HG03342 (cell line): ENCODE measurements at regions not wholly inside any gene's neighbourhood (a gene's known extent, or its start where the extent isn't known, plus 50 kb on each side); places are given as distances from the start of the nearest gene placed in this dataset.
"Not testable (repeated sequence)": the region's sequence is repeated elsewhere in the genome, so short reads cannot be mapped to it uniquely, and the experiment has no call there.

Source experiments
- ATAC-seq: cut with Tn5 transposase; IDR thresholded peaks from one replicate; pipeline ENCODE4 v1.9.1; 2021; ENCODE audit warnings: mild to moderate bottlenecking, moderate library complexity; ENCODE audit not compliant: unreplicated experiment

DNA sequence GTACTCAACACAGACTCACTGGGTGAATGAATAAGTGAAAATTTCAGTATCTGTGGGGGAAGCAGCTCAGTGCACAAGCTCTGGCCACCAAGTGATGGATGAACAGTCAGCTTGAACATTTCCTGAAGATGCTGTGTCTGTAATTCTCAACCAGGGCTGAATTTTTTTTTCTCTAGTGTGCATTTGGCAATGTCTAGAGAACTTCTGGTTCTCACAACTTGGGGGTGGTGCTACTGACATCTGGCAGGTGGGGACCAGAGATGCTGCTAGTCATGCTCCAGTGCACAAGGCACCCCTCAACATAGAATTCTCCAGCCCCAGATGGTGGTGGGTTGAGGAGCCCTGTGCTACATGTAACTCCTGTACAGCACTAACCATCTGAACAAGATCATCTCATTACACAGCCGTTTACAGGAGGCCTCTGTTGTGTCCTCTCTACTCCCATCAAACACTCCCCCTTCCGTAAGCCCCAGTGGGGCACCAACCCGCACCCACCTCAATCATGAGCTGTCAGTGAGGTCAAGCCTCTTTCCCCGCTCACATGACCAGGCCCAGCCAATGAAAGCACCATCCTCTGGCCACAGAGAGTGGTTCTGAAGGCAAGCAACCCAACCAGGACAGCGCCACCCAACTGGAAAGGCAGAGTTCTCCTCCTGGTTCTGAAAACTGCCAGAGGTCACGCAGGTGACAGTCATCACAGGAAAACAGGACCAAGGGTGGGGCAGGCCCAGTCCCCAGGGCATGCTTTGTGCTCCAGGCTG lies 103.9 kb upstream of the PMEPA1 start:
- ATAC-seq: no peak

DNA sequence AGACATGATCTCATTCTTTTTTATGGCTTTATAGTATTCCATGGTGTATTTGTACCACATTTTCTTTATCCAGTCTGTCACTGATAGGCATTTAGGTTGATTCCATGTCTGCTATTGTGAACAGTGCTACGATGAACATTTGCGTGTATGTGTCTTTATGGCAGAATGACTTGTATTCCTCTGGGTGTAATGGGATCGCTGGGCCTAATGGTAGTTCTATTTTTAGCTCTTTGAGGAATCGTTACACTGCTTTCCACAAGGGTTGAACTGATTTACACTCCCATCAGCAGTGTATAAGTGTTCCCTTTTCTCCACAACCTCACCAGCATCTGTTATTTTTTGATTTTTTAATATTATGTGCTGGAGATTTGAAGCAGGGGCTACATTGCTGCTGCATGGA lies 102.8 kb upstream of the PMEPA1 start:
- ATAC-seq: not testable (repeated sequence)

DNA sequence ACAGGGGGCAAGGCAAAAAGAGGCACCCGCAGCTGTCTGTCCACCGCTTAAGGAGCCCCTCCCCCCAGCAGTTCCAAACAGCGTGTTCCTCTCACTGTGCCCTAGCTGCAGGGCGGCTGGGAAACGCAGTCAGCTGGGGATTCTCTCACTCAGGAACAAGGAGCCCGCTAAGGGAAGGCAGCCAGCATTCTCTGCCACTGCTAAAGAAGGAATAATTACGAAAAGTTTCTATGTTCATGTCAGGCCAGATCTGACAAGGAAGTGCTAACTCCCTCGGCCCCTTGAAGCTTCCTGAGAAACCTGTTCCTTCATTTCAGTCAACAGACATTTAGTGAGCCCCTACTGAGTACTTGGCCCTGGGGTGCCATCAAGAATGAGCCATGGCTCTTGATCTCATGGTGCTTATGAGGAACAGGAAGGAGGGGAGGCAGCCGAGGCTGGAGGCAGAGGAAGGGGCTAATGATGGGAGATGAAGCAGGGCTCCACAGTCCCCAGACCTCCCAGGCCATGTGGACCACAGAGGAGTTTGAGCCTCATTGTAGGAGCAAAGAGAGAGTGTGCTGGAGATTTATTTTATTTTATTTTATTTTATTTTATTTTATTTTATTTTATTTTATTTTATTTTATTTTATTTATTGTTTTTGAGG lies 101.7 kb upstream of the PMEPA1 start:
- ATAC-seq: no peak

DNA sequence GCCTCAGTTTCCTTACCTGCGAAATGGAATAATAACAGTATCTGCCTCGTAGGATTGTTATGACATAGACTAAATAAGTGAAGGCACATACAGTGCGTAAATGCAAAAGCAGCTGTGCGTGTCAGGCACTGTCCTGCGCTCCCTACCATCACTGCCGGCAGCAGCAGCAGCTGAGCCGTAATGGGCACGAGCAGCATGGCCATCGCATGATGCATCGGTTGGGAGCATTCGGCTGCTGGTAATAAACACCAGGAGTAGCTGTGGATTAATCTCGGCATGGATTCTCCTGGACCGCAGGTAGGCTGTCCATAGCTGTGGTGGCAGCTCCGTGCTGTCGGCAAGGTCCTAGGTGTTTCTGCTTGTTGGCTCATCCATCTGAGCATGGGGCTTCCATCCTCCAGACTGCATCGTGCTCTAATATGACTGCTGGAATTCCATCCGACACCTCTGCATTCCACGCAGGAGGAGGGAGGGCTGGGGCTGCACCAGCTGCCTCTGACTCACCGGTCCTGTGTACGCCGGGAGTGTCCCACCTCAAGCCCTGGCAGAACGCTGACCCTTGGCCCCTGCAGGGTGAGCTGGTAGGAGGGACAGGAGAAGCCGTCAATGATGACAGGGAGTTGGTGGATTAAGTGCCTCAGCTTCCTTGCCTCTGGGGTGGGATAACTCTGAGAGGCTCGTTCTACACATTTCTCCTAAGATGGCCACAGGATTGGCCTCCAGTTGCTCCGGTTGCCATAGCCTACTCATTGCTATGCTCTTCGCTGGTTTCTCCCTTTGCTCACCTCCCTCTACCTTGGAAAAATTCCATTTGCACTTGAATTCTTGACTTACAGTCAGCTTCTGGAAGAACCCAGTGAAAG lies 100.9 kb upstream of the PMEPA1 start:
- no peak for ATAC-seq

- no peak for ATAC-seq
Observed at GRCh38 chr20:57809661-57810172, 99.9 kb upstream of the PMEPA1 start.

DNA sequence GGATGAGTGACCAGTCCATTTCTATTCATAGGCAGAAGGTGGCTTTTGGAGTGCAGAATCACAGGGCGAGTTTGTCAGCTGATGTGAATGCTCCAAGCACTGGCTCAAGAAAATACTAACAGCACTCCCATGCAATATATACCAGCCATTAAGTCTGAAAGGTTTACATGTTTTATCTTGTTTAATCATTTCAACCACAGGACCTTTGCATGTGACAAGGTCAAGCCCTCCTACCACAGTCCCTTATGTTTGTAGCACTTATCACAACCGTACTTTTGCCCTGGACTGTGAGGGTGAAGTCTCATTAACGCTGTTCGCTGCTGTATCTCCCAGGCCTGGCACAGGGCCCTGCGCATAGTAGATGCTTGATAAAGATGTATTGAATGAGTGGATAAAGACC lies 99.3 kb upstream of the PMEPA1 start:
- no peak for ATAC-seq

DNA sequence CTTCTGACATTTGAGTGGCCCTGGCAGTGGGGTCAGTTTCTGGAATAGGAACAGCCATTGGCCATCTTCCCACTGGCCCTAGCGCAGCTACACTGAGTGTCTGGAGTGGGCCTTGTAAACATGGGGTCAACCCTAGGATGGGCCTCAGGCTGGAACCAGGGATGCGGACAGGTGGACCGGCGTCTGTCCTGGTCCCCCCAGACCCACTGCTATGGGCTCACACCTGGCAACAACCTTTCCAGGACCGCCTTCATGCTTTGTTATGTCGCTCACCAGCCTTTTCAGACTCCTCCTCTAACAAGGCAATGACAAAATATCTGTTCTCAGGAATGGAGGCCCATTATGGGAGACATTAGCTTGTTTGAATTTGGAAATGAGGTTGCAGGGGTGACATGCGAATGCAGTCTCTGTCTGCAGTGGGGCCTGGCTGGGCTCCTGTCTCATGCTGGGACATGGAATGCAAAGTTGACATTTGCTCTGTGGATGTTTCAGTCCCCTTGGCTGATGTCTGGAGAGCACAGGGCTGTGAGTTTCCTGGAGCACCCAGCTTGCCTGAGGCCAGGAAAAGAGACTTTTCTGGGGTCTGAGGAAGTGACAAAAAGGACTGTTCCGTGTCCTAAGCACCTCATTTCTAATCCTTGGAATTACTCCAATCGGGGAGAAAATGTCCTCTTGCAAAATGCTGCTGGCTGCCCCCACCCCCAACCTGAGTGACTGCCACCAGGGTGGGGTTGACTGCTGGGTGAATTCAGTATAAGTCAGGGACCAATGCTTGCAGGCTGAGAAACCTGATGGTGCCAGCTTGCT lies 98.7 kb upstream of the PMEPA1 start:
- no peak for ATAC-seq

DNA sequence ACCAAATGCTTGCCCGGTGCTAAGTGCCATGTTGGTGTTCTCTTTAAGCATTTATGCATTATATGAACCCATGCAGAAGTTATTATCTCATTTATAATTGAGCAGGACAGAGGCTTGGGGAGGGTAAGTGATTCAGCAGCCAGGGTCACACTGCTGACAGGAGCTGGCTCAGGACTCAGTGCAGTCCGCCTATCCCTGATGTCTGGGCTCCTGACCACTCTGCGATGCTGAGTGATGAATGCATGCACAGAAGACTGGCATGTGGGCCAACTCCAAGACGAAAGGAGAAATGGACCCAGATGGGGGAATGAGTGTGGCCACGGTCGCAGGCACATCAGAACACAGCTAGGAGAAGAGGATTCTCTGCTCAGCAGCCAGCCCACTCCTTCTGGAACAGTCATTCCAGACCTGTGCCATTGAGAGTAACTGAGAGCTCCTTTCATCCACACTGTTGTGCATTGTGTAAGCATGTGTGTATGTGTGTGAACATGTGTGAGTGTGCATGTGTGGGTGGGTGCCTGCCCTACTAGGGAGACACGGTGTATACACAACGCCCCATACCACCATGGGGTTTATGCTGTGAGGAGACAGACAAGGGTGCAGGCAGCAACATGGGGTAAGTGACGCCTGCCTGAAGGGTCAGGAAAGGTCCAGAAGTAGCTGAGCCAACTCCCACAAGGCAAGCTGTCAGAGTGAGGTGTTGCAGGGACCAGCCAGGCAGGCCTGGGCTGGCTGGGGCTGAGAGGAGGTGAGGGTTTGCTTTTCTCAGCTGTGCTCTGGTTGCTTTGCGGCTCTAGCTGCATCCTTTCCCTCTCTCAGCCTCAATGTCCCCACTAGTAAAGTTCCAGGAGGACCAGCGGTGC lies 97.8 kb upstream of the PMEPA1 start:
- ATAC-seq: no peak

DNA sequence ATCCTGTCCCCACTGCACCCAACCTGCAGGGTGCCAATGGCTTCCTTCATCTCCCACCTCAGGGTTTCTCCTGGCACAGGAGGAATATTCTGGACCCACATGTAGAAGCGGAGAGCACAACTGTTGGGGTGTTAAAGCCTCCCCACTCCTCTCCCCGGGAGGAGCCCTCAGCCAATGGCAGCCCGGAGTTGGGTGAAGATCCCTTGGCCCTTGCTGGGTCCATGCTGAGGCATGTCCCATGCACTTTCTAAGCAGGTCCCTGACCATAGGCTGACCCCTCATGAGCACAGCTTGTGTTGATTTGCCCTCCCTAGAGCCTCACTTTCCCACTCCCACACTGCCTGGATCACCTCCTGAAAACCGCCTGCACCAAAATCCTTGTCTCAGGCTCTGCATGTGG lies 97.2 kb upstream of the PMEPA1 start:
- ATAC-seq: no peak

GRCh38 chr20:57806476-57806875 lies 96.7 kb upstream of the PMEPA1 start:
- no peak for ATAC-seq

GRCh38 chr20:57805747-57806146 lies 95.9 kb upstream of the PMEPA1 start:
- no peak for ATAC-seq

DNA sequence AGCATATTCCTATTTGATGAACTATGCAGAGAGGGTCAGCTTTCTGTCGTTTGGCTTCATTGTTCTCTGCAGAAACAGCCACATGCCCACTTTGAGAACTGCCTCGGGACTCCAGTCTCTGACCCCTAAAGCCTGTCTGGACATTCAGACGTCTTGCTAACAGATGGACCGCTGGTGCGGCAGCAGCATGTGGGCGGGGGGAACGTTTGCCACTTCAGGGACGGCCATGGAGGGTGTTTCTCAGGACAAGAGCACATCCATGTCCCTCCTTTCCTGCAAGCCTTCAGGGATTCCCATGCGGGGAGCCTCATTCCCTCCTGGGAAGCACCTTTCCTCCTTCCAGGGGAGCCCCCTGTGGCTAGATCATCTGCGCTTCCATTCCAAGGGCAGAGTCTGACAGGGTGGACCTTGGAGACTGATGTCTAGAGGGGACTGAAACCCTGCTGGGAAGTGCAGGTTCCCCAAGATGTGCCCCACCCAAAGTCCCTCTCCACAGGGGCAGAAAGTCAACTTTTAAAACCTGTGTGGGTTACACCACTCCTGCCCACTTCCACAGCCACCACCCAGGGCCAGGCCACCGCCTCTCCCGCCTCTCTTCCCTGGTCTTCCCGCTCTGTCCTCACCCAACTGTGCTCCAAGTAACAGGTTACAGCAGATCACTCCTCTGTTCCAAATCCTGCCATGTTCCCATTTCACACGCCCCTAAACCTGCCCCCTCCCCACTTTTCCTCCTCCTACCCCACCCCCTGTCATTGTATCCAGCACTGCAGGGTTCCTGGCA lies 94.8 kb upstream of the PMEPA1 start:
- no peak for ATAC-seq

- no peak for ATAC-seq
Observed at GRCh38 chr20:57803508-57804005, 93.7 kb upstream of the PMEPA1 start.

DNA sequence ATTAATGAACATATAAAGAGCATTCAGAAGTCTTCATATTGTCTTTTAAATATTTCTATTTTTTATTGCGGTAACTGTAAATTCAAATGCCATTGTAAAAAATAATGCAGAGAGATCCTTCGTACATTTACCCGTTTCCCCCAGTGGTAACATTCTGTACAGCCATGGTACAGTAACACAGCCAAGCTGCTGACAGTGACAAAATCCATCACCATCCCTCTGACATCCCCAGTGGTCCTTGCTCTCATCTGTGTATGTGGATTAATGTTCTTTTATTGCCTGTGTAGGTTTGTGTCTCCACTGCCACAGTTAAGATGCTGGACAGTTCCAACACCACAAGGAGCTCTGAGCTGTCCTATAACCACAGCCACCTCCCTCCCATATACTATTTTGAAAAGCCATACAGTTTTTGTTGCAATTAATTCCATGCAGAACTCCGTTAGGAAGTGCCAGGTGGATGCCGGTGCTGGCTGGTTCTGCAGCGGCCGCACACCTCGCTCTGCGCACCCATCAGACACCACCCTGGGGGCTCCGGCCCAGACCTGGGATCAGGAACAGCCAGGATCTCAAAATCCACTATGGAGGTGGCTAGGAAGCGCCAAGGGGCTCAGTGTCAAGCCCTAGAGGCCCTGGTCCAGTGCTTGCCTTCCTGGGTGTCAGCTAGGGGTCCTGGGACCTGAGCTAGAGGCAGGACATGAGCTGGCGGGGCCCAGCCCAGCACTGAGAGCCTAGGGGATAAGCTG lies 93.1 kb upstream of the PMEPA1 start:
- no peak for ATAC-seq

DNA sequence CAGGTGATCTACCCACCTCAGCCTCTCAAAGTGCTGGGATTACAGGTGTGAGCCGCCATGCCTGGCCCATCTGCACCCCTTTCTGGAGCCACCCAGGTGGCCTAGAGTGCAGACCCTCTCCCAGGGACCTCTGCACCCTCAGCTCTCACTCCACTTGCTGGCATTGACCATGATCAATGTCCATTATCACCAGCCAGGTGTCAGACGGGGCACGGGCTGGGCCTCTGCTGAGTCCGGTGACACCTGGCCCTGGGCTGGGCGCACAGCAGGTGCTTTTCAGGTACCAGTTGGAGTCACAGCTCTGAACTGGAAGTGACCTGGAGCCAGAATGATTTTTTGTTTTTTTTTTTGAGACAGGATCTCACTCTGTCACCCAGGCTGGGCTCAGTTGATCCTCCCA lies 91.8 kb upstream of the PMEPA1 start:
- ATAC-seq: no peak

GRCh38 chr20:57800791-57801430 lies 91.1 kb upstream of the PMEPA1 start:
- no peak for ATAC-seq

DNA sequence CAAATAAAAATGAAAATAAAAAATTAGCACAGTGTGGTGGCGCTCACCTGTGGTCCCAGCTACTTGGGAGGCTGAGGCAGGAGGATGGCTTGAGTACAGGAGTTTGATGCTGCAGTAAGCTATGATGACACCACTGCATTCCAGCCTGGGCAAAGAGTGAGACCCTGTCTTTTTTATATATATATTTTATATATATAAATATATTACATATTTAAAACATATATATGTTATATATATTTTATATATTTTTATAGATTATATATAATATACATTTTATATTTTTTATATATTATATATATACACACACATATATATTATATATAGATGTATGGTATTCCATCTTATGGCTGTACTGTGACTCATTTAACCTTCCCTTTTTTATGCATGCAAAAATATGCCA lies 87.6 kb upstream of the PMEPA1 start:
- no peak for ATAC-seq
